Stimulated activated effector memory CD8-positive, alpha-beta T cell treated with anti-CD3 and anti-CD28 coated beads, Interleukin-12 subunit alpha, Interleukin-12 subunit beta, amount 100 ng/mL, for 72 hours (primary cell): ENCODE measurements at regions not wholly inside any gene's neighbourhood (a gene's known extent, or its start where the extent isn't known, plus 50 kb on each side); places are given as distances from the start of the nearest gene placed in this dataset.
A peak's percentile ranks its signal among the peaks of the same experiment; 100 is the strongest.

Experiments used
- ATAC-seq: fragments of 150-1000 bp; cut with Tn5 transposase; 2 replicates; pipeline ENCODE4 v1.10.0; 2021
- DNase-seq, 2 donors: peaks; one replicate each; pipeline ENCODE4 v3.0.0; 2021 to 2022; ENCODE audit warnings: low spot score in 2 of 2
- H3K27ac Mint-ChIP-seq: one replicate; pipeline ENCODE4 v1.8.0; 2022; ENCODE audit warnings: mild to moderate bottlenecking, mixed read lengths
- H3K36me3 Mint-ChIP-seq: one replicate; pipeline ENCODE4 v1.8.0; 2022; ENCODE audit warnings: mild to moderate bottlenecking, mixed read lengths
- H3K4me1 Mint-ChIP-seq: one replicate; pipeline ENCODE4 v1.8.0; 2022; ENCODE audit warnings: mixed read lengths
- H3K4me3 Mint-ChIP-seq: one replicate; pipeline ENCODE4 v1.8.0; 2022; ENCODE audit warnings: mild to moderate bottlenecking, mixed read lengths
- H3K9me3 Mint-ChIP-seq: one replicate; pipeline ENCODE4 v1.8.0; 2022; ENCODE audit warnings: mixed read lengths

GRCh38 chr3:83169473-83169872, 1408.0 kb upstream of the GBE1 start:
- no peaks in the 10 kb centered on the region for H3K36me3 Mint-ChIP-seq
- H3K9me3 Mint-ChIP-seq, result peaks cover 14% of the 10 kb centered on the region
- H3K27ac Mint-ChIP-seq, result no peak overlapping the region
- no peak overlapping the region for H3K4me3 Mint-ChIP-seq
- no peaks in the 10 kb centered on the region for H3K4me1 Mint-ChIP-seq
- no peak for DNase-seq
- ATAC-seq, result no peak

DNA sequence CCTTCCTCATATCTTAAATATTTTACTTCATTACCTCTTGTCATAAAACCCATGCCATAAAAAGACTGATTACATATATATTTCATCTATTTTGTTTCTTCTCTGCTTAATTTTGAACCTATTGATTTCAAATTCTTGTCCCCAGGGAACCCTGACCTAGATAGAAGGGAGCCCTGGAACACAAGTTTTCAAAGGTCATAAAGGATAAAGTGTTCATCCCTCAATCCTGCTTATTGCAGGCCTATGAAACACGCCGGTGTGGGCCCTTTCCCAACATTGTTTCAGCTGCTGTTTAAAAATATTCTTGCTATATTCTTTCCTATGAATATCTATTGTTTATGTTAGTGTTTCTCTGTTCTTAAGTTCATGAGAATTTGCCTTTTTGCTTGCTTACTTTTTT, 1389.5 kb upstream of the GBE1 start:
- Mint-ChIP-seq H3K4me3 (no peak overlapping the region), H3K9me3 (peaks cover 35% of the 10 kb centered on the region), H3K4me1 (no peaks in the 10 kb centered on the region), H3K36me3 (no peaks in the 10 kb centered on the region), H3K27ac (no peak overlapping the region)
- ATAC-seq (no peak), DNase-seq (no peak)

DNA sequence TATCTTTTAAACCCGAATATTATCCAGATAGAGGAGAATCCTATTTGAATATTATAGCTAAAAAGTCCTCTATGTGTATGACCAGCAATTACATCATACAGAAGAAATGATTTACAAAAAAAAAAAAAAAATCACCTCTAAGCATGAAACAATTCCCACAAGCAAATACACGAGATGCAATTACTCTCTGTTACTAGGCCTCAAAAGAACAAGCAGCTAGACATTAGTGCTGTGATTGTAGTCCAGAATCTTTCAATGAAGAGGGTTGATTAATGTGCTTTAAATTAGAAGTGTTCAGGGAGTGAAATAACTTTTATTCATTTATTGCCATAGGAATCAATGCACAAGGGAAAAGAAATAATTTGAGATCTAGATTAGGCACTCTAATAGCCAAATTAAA, 1379.5 kb upstream of the GBE1 start:
- ATAC-seq (no peak), DNase-seq (no peak)
- Mint-ChIP-seq H3K9me3 (peaks cover 23% of the 10 kb centered on the region), H3K4me3 (no peak overlapping the region), H3K4me1 (no peaks in the 10 kb centered on the region), H3K36me3 (no peaks in the 10 kb centered on the region), H3K27ac (no peak overlapping the region)

DNA sequence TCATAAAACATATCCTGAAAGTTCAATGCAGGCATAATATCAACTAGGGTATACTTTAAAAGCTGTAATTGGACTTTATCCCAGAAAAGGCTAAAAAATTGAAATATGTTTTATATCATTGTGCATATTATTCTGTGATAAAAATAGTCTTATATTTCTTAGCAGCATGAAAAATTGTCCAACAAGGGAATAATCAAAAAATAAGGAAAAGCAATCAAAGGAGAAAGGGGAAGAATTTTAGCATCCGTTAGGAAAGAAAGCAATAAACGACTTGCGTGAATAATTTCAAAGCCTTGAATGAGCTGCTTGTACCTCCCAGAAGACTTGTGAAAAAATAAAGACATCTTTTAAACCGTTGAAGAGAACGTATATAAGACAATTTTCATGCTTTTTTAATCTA, 1369.8 kb upstream of the GBE1 start:
- no peak for ATAC-seq
- Mint-ChIP-seq H3K4me1 (no peaks in the 10 kb centered on the region), H3K27ac (no peak overlapping the region), H3K4me3 (no peak overlapping the region), H3K36me3 (no peaks in the 10 kb centered on the region), H3K9me3 (peaks cover 17% of the 10 kb centered on the region)
- no peak for DNase-seq

GRCh38 chr3:83122774-83123350, 1361.4 kb upstream of the GBE1 start:
- ATAC-seq (no peak), DNase-seq (no peak)
- Mint-ChIP-seq H3K4me3 (no peak overlapping the region), H3K4me1 (no peaks in the 10 kb centered on the region), H3K27ac (no peak overlapping the region), H3K9me3 (peaks cover 12% of the 10 kb centered on the region), H3K36me3 (no peaks in the 10 kb centered on the region)

GRCh38 chr3:83093222-83093572, 1331.8 kb upstream of the GBE1 start:
- Mint-ChIP-seq H3K4me3 (no peak overlapping the region), H3K36me3 (no peaks in the 10 kb centered on the region), H3K27ac (no peak overlapping the region), H3K9me3 (peaks cover 15% of the 10 kb centered on the region), H3K4me1 (no peaks in the 10 kb centered on the region)
- DNase-seq, result no peak
- no peak for ATAC-seq

DNA sequence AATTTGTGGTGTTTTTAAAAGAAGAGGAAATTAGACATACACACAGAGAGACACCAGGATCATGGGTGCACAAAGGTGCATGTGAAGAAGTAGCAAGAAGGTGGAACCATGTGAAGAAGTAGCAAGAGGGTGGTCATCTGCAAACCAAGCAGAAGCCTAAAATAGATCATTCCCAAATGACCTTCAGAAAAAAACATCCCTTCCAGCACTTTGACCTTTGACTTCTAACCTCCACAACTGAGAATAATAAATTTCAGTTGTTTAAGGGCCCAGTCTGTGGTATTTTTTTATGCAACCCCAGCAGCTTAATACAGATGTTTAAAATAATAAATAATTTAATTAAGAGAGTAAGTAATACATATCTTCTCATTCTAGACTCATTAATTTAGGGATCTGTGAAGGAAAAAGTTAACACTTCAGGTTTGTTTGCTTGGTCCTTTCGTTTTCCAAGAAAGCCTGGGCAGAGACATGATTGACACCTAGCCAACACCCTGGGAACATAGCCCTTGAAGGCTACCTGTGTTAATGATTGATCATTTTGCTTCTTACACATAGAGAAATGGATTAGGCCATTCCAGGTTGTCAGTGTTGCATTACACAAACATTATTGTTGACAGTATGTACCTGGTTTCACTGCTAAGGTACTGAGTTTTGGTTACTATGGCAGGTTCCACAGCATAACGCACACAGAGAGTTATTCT, 1331.2 kb upstream of the GBE1 start:
- Mint-ChIP-seq H3K9me3 (peaks cover 11% of the 10 kb centered on the region), H3K4me3 (no peak overlapping the region), H3K27ac (no peak overlapping the region), H3K36me3 (no peaks in the 10 kb centered on the region), H3K4me1 (no peaks in the 10 kb centered on the region)
- ATAC-seq (no peak), DNase-seq (no peak)

DNA sequence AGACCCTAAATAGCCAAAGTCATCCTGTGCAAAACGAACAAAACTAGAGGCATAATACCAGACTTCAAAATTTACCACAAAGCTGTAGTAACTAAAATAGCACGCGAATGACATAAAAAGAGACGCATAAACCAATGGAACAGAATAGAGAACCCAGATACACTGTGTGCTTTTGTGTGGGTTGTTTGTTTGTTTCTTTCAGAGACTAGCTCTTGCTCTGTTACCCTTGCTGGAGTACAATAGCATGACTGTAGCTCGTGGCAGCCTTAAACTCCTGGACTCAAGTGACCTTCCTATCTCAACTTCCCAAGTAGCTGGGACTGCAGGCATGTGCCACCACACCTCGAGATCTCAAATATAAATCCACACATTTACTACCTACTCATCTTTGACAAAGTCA, 1314.6 kb upstream of the GBE1 start:
- H3K27ac Mint-ChIP-seq, result no peak overlapping the region
- ATAC-seq (no peak), DNase-seq (no peak)
- H3K4me1 Mint-ChIP-seq, result no peaks in the 10 kb centered on the region
- H3K36me3 Mint-ChIP-seq, result no peaks in the 10 kb centered on the region
- no peak overlapping the region for H3K4me3 Mint-ChIP-seq
- H3K9me3 Mint-ChIP-seq, result peaks cover 26% of the 10 kb centered on the region

- H3K4me3 Mint-ChIP-seq, result no peak overlapping the region
- no peak for DNase-seq
Measured at GRCh38 chr3:83074485-83074884, 1313.0 kb upstream of the GBE1 start.

GRCh38 chr3:83065851-83066460, 1304.5 kb upstream of the GBE1 start:
- H3K4me1 Mint-ChIP-seq, result no peaks in the 10 kb centered on the region
- no peak for ATAC-seq
- DNase-seq, result no peak
- H3K36me3 Mint-ChIP-seq, result no peaks in the 10 kb centered on the region
- H3K27ac Mint-ChIP-seq, result no peak overlapping the region
- H3K9me3 Mint-ChIP-seq, result peaks cover 21% of the 10 kb centered on the region
- no peak overlapping the region for H3K4me3 Mint-ChIP-seq

More at GRCh38 chr3:83074485-83074884, 1313.0 kb upstream of the GBE1 start:
- Mint-ChIP-seq H3K36me3 (no peaks in the 10 kb centered on the region), H3K27ac (no peak overlapping the region), H3K9me3 (peaks cover 29% of the 10 kb centered on the region), H3K4me1 (no peaks in the 10 kb centered on the region)
- no peak for ATAC-seq

- DNase-seq, result no peak
- Mint-ChIP-seq H3K9me3 (peaks cover 18% of the 10 kb centered on the region), H3K4me1 (no peaks in the 10 kb centered on the region)
Measured at GRCh38 chr3:83063446-83063845, 1302.0 kb upstream of the GBE1 start.

GRCh38 chr3:83048556-83048955, 1287.1 kb upstream of the GBE1 start:
- no peak for ATAC-seq
- Mint-ChIP-seq H3K4me3 (no peak overlapping the region), H3K9me3 (peaks cover 9% of the 10 kb centered on the region), H3K27ac (no peak overlapping the region), H3K36me3 (no peaks in the 10 kb centered on the region), H3K4me1 (no peaks in the 10 kb centered on the region)
- no peak for DNase-seq

More at GRCh38 chr3:83063446-83063845, 1302.0 kb upstream of the GBE1 start:
- no peak overlapping the region for H3K4me3 Mint-ChIP-seq
- H3K36me3 Mint-ChIP-seq, result no peaks in the 10 kb centered on the region
- no peak overlapping the region for H3K27ac Mint-ChIP-seq
- ATAC-seq, result no peak

GRCh38 chr3:83039422-83039821, 1278.0 kb upstream of the GBE1 start:
- DNase-seq (no peak), ATAC-seq (no peak)
- no peak overlapping the region for H3K4me3 Mint-ChIP-seq

GRCh38 chr3:83035704-83036010, 1274.2 kb upstream of the GBE1 start:
- no peak for DNase-seq
- Mint-ChIP-seq H3K9me3 (peaks cover 17% of the 10 kb centered on the region), H3K27ac (no peak overlapping the region), H3K36me3 (no peaks in the 10 kb centered on the region), H3K4me3 (no peak overlapping the region), H3K4me1 (no peaks in the 10 kb centered on the region)
- ATAC-seq, result peak; percentile 21

More at GRCh38 chr3:83039422-83039821, 1278.0 kb upstream of the GBE1 start:
- no peaks in the 10 kb centered on the region for H3K36me3 Mint-ChIP-seq
- H3K9me3 Mint-ChIP-seq, result peaks cover 14% of the 10 kb centered on the region
- H3K4me1 Mint-ChIP-seq, result no peaks in the 10 kb centered on the region
- H3K27ac Mint-ChIP-seq, result no peak overlapping the region

GRCh38 chr3:83034806-83035703, 1273.6 kb upstream of the GBE1 start:
- Mint-ChIP-seq H3K4me1 (no peaks in the 10 kb centered on the region), H3K27ac (no peak overlapping the region), H3K4me3 (no peak overlapping the region), H3K9me3 (peaks cover 13% of the 10 kb centered on the region), H3K36me3 (no peaks in the 10 kb centered on the region)
- ATAC-seq (peak; percentile 37), DNase-seq (no peak)
